ENCODE measurements at regions not wholly inside any gene's neighbourhood (a gene's known extent, or its start where the extent isn't known, plus 50 kb on each side); places are given as distances from the start of the nearest gene placed in this dataset.
A peak's percentile ranks its signal among the peaks of the same experiment; 100 is the strongest.

- no peak for DNase-seq
These were observed 89.5 kb upstream of the TMEM17 start for GRCh38 chr2:62595474-62595873.

DNA sequence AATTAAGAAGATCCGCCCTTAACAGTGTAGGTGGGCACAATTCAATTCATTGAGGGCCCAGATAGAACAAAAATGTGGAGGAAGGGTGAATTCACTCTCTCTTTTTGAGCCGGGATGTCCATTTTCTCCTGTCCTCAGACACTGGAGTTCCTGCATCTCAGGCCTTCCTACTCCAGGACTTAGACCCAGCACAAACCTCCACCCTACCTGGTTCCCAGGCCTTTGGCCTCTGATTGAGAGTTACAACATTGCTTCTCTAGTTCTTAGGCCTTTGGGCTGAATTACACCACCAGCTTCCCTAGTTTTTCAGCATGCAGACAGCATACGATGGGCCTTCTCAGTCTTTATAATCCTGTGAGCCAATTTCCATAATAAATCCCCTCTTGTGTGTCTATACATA lies 87.8 kb upstream of the TMEM17 start:
- DNase-seq: no peak

DNA sequence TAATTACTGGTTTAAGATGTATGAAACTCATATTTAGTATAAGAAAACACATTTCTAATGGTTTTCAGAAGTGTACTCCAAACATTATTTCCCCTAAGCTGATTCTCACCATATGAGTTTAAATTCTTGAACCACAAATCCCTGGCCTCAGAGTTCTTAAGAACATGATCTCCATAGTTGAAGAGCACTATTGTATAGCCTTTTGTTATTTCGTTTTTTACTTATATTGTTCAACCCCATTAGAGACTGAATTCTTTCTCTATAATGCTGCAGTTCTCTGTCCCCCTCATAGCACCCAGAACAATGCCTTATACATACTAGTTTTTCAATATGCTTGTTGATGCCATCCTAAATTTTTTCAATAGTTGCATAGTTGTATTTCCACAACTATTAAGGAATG lies 85.5 kb upstream of the TMEM17 start:
- DNase-seq: no peak

DNA sequence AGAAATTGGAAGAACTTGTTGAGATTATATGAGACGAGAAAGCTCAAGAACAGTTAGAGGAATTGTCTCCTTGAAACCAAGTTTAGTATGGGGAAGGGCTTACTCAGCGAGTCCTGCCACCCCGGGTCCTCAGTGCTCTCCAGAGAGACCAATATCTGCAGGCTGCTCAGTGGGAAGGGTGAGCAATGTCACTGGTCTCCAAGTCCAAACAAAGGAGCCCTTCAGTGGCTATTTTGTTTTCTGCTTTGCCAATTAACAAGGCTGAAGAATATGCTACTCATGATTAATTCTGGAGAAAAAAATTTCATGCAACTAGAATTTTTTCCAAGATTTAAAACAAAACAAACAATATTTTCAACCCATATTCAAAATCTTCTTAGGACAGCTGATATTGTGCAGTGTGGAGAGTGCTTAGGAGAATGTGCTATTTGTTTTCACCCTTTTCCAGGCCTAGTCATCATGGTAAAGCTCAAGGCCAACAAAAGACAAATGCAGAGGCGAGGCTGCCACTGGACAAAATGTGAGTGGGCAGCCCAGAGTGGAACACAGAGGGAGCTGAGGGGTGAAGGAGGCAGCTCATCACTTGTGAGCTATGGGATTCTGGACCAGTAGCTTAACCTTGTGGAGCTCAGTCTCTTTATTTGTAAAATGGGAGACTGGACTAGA lies 83.8 kb upstream of the TMEM17 start:
- no peak for DNase-seq

DNA sequence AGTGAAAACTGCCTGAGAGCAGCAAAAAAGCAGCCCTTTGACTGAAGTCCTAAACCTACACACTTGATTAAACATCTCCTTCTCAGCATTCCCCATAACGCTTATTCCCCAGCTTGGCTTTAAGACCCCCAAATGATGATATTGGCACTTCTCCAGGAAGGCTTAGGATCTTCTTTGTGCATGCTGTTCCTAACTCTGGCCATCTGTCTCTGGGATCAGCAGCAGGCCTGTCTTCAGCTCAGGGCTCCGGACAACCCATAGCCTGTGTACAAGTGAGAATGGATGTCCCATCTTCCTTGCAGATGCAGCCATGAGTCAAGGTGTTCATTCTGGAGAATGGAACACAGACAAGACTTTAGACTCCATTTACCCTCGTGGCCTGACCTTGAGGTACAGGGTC lies 81.6 kb upstream of the TMEM17 start:
- DNase-seq: no peak

DNA sequence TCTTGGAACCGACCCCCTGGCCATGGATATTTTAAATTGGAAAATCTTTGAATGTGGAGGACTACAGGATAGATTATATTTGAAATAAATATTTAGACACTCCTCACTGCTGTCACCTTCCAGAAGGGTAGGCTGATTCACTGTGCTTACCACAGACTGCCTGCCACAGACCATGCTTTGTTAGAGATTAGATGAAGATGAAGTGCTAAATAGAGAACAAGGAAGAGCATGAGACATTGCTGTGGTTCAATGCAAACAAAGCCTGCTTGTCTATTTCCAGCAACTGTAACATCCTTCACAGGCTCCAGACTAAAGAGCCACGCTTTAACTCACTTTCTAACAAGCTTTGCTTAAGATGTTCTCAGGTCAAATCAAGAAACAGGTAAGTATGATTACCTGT lies 81.0 kb upstream of the TMEM17 start:
- peak; percentile 49 for DNase-seq

DNA sequence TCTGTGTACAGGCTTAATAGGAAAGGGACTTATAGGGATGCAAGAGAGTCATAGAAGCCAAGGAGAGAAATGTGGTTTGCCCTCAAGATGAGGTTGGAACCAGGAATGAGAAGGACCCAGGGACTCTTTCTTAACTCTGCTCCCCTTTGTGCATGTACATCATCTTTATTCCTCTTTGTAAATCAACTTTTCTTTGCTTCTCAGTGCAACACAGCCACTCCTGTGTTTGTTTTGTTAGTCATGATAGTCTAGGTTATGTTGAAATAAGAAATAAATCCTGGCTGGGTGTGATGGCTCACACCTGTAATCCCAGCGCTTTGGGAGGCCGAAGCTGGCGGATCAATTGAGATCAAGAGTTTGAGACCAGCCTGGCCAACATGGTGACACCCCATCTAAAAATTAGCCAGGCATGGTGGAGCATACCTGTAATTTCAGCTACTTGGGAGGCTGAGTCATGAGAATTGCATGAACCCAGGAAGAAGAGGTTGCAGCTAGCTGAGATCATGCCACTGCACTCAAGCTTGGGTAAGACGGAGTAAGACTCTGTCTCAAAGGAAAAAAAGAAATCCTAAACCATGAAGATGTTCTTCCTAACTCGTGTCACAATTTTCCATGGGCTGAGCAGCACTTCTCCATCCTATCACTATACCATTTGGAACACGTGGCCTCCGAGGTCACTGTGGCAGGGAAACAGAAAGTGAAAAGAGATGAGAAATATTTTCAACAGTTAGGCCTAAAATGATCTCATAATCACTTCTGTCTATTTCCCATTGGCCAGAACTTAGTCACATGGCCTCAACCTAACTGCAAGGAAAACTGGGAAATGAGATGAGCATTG lies 73.0 kb upstream of the TMEM17 start:
- DNase-seq: peak; percentile 59

GRCh38 chr2:62577994-62578781 lies 72.2 kb upstream of the TMEM17 start:
- DNase-seq: peak; percentile 44

- no peak for DNase-seq
These were observed 70.4 kb upstream of the TMEM17 start for GRCh38 chr2:62576276-62576939.

DNA sequence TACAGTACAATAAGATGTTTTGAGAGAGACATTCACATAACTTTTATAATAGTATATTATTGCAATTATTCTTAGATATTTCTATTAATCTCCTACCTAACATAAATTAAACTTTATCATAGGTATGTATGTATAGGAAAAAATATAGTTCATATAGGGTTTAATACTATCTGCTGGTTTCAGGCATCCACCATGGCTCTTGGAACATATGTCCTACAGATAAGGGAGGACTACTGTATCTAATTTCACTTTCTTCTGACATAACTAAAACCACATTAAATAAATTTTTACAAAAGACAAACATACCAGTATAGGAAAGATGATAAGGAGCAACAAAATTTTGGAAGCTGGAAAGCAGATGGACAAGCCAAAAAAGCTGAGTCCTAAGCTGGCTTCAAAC lies 67.9 kb upstream of the TMEM17 start:
- DNase-seq: no peak

GRCh38 chr2:62573137-62573731 lies 67.2 kb upstream of the TMEM17 start:
- no peak for DNase-seq

DNA sequence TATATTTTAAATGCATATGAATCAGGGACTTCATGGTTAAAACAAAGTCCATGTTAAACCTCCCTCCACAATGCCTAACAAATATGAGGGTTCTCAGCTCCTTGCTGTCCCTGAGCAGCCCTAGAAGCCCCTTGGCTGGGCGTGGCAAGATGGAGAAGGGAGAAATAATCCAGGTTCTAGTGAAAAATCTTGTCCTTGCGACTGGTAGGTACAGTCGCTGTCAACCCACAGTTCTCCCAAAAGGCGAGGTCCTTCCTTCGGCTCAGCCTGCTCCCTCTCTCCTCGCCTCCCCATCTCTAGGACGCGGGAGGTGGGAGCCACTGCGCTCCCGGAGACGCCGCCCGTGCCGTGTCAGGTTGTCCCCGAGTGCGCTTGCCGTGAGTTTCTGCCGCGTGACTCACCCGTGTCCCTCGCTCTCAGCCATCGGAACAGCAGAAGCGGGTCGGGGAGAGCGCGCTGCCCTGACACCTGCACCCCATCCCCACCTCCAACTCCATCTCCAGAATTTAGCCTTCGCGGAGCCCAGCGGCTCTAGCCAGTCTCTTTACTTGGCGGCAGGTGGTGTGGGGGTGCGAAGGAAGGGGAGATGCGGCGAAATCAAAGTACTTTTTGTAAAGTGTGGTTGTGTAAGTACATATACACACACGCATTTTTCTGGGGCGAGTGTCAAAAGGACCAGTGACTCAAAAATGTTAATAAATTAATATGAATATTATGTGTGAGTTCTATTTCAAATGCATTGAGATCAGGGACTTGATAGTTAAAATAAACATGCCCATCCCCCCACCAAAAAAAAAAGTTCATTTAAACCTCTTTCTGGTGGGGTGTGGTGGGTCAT lies 65.1 kb upstream of the TMEM17 start:
- DNase-seq: peak; percentile 82

DNA sequence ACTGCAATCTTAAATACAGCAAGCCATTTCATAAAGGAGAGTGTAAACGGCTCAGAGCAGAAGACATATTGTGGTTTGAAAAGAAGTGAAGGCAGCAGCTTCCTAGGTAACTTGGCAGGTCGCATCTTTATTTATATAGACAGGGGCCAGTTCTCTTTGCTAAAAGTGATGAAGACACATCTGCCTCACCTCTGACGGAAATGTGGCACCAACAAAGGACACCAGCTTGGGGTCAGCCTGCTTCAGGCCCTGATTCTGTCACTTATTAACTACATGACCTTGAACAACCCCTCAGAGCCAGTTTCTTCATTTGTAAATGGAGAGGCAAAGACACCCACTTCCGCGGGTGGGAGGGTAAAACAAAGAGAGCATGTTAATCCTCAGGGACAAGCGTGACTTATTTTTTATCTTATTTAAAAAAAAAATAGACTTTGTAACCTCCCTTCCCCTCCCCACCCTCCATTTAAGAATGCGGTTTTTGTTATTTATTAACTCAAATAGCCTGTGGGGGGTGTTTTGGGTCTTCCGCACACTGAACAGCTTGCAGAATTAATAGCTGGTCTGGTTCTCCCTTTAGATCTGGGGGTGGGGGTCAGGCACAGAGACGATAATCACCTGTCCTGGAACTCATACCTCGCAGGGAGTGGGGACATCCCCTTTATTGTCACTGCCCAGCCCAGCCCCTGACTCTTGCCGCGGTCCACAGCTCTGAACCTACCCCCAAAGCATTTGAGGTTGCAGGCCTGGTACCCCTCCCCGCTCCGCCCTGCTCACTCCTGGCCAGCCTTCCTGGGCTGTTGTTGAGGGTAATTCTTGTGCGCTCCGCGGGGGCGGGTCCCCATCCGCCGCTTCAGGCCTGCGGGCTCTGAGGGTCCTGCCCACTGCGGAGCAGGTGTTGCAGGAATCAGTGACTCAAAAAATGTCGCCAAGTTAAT lies 64.2 kb upstream of the TMEM17 start:
- peak; percentile 95 for DNase-seq

GRCh38 chr2:62568983-62569837 lies 63.2 kb upstream of the TMEM17 start:
- DNase-seq: peak; percentile 65

DNA sequence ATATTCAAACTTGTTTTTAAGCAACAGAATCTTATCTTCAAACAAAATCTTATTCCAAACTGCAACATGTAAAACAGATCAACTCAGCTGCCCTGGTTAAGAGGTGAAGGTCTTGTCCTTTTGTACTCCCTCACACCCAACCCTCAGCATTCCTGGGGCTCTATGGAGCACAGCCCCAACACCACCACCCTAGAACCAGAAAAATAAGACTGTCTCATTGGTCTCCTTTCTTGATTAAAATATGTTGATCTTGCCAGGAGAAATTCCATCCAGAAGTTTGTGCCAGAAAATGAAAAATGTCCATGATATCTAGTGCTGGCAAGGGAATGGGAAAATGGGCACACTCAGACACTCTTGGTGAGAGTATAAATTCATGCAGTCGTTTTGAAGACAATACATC lies 62.1 kb upstream of the TMEM17 start:
- DNase-seq: no peak

- DNase-seq: peak; percentile 35
These were observed 61.7 kb upstream of the TMEM17 start for GRCh38 chr2:62567669-62568068.

DNA sequence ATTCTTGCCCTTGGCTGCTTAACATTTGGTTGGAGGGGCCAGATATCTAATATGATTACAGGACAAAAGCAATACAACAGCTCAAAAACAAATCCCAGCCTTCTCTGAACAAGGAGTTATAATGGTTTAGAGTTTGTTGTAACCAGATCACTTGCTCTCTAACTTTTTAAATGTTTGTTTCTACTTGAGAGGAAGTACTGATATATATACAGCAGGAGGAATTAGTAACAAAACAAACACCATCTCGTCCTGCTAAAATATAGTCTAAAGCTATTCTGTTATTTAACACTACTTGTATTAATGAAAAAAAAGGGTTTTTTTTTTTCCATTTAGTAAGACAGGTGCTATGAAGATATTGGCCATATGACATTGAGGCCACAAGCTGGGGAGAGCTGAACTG lies 60.9 kb upstream of the TMEM17 start:
- no peak for DNase-seq

- DNase-seq: peak; percentile 38
These were observed 59.4 kb upstream of the TMEM17 start for GRCh38 chr2:62565309-62565908.

Measured in DMS53 (cell line).